IPS DF 6.9 (cell line): ENCODE measurements at regions not wholly inside any gene's neighbourhood (a gene's known extent, or its start where the extent isn't known, plus 50 kb on each side); places are given as distances from the start of the nearest gene placed in this dataset.

Source experiments
- DNase-seq: peaks from one replicate; pipeline ENCODE4 v3.0.0-alpha.2; 2013; ENCODE audit warnings: low read depth, low spot score
- H3K27ac ChIP-seq: one replicate; pipeline ENCODE4 v1.5.1; 2013; ENCODE audit warnings: low read length, control low read depth
- H3K27me3 ChIP-seq: 2 replicates; pipeline ENCODE4 v1.6.1; 2013; ENCODE audit warnings: mild to moderate bottlenecking, low read length; ENCODE audit not compliant: control insufficient read depth, insufficient read depth
- H3K36me3 ChIP-seq: 2 replicates; pipeline ENCODE4 v1.6.1; 2013; ENCODE audit warnings: low read length; ENCODE audit not compliant: control insufficient read depth, insufficient read depth
- H3K4me1 ChIP-seq: 2 replicates; pipeline ENCODE4 v1.6.1; 2013; ENCODE audit warnings: low read length; ENCODE audit not compliant: control insufficient read depth, insufficient read depth
- H3K4me3 ChIP-seq: 2 replicates; pipeline ENCODE4 v1.5.1; 2013; ENCODE audit warnings: mild to moderate bottlenecking, low read length
- H3K9me3 ChIP-seq: 2 replicates; pipeline ENCODE4 v1.6.1; 2013; ENCODE audit warnings: low read length, inconsistent platforms; ENCODE audit not compliant: control insufficient read depth, insufficient read depth
- WGBS: extraction: QIAGEN DNeasy Blood & Tissue Kit; methylation state at CpG from one replicate; pipeline ENCODE4 v1.1.7; 2013; ENCODE audit warnings: mixed read lengths, missing lambda C conversion rate; ENCODE audit not compliant: insufficient read length, insufficient coverage; 5-methylcytosine and 5-hydroxymethylcytosine counted together

DNA sequence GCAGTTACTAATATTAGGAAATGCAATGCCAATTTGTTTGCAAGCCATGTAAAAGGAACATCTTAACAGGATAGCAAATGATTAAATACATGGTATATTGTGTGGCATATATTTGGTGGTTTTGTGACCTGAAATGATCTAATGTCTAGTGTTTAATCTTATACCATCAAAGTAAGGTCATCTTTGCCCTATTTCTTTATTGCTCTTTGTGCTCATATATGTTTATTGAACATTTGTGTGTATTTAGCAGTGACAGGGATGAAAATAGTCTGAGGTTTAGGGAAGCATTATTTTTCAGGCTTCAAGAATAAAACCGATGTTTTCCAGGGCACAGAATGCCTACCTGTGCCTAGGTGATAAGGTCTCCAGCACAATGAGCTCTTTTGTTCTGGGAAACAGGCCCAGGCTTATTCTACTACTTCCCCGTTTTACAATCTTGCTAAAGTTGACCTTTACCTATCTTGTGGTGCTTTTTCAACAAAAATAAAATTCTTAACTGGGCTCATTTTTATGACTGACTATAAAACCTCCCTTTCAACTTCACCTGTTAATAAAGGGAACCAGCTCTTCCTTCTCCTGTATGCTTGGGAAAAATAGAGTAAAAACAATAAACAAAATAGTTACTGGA, 105.6 kb upstream of the ANKH start:
- Histone ChIP-seq H3K4me3 (no peak overlapping the region), H3K4me1 (no peaks in the 10 kb centered on the region), H3K27ac (no peak overlapping the region), H3K27me3 (no peaks in the 10 kb centered on the region), H3K9me3 (no peaks in the 10 kb centered on the region), H3K36me3 (no peaks in the 10 kb centered on the region)
- DNase-seq: no peak
- no CpG with 5 or more reads among the region's 2 CpGs for WGBS

DNA sequence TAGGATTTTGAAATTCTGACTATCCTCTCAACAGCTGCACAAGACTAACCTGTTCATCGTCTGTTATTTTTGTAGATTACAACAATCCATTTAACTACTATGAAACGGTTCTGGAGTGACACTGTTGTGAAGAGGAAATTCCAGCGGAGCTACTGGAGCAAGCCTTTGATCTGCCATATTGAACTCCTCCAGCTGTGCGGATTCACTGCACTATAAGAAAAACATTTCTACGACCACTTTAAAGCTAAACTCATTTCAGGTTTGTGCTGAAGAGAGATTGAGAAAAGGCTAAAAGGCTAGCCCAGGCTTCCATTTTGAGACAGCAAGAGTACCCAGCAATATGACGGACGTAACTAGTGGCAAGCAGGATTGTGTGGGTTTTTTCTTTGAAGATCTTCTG, 104.9 kb upstream of the ANKH start:
- H3K27me3 ChIP-seq: no peaks in the 10 kb centered on the region
- H3K4me3 ChIP-seq: no peak overlapping the region
- H3K9me3 ChIP-seq: no peaks in the 10 kb centered on the region
- H3K4me1 ChIP-seq: no peaks in the 10 kb centered on the region
- WGBS: no CpG with 5 or more reads among the region's 7 CpGs
- no peak for DNase-seq
- H3K36me3 ChIP-seq: no peaks in the 10 kb centered on the region
- H3K27ac ChIP-seq: no peak overlapping the region

GRCh38 chr5:14971873-14972272, 100.3 kb upstream of the ANKH start:
- no CpG with 5 or more reads among the region's 3 CpGs for WGBS
- DNase-seq: no peak

DNA sequence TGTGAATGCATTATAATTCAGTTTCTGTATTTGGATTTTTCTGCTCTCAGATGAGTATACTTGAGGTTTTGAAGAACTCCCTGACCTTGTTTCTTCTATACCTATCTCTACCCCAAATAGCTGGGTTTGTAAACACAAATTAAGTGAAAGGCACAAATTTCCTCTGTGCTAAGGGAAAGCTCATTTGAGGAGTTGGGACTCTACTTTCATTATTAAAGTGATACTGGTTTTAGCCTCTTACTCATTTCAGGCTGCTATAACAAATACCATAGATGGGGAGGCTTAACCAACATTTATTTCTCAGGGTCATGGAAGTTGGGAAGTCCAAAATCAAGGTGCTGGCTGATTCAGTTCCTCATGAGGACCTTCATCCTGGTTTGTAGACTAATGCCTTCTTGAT, 97.2 kb upstream of the ANKH start:
- H3K36me3 ChIP-seq: no peaks in the 10 kb centered on the region
- no peaks in the 10 kb centered on the region for H3K9me3 ChIP-seq
- no peaks in the 10 kb centered on the region for H3K27me3 ChIP-seq
- no peak for DNase-seq
- H3K4me1 ChIP-seq: no peaks in the 10 kb centered on the region
- no peak overlapping the region for H3K27ac ChIP-seq
- no peak overlapping the region for H3K4me3 ChIP-seq

More at GRCh38 chr5:14971873-14972272, 100.3 kb upstream of the ANKH start:
- H3K4me3 ChIP-seq: no peak overlapping the region
- H3K9me3 ChIP-seq: no peaks in the 10 kb centered on the region
- H3K36me3 ChIP-seq: no peaks in the 10 kb centered on the region
- H3K4me1 ChIP-seq: no peaks in the 10 kb centered on the region
- H3K27me3 ChIP-seq: no peaks in the 10 kb centered on the region
- no peak overlapping the region for H3K27ac ChIP-seq

- Histone ChIP-seq H3K9me3 (no peaks in the 10 kb centered on the region), H3K36me3 (no peaks in the 10 kb centered on the region), H3K27ac (no peak overlapping the region), H3K4me1 (no peaks in the 10 kb centered on the region), H3K27me3 (no peaks in the 10 kb centered on the region), H3K4me3 (no peak overlapping the region)
- no peak for DNase-seq
- WGBS: no CpG with 5 or more reads among the region's 6 CpGs
These were observed 95.6 kb upstream of the ANKH start for GRCh38 chr5:14967166-14967565.

DNA sequence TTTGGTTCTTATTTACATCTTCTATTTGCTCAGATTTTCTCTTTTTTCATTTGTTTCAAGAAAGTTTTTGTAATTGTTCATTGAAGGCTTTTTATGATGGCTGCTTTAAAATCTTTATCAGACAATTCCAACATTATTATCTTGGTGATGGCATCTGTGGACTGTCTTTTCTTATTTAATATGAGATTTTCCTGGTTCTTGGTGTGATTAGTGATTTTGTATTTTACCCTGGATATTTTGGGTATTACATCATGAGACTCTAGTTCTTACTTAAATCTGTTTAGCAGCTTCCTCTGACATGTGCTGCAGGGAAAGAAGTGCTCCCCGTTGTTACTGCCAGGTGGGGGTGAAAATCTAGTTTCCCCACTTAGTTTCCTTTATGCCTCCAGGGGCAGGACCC, 94.2 kb upstream of the ANKH start:
- Histone ChIP-seq H3K27ac (no peak overlapping the region), H3K9me3 (no peaks in the 10 kb centered on the region), H3K36me3 (no peaks in the 10 kb centered on the region), H3K27me3 (no peaks in the 10 kb centered on the region), H3K4me1 (no peaks in the 10 kb centered on the region), H3K4me3 (no peak overlapping the region)
- no peak for DNase-seq
- WGBS: no CpG with 5 or more reads among the region's 1 CpG

GRCh38 chr5:14962604-14963003, 91.0 kb upstream of the ANKH start:
- Histone ChIP-seq H3K27ac (no peak overlapping the region), H3K27me3 (no peaks in the 10 kb centered on the region), H3K4me1 (no peaks in the 10 kb centered on the region), H3K36me3 (no peaks in the 10 kb centered on the region), H3K9me3 (no peaks in the 10 kb centered on the region), H3K4me3 (no peak overlapping the region)
- no CpG with 5 or more reads among the region's 2 CpGs for WGBS
- DNase-seq: no peak

DNA sequence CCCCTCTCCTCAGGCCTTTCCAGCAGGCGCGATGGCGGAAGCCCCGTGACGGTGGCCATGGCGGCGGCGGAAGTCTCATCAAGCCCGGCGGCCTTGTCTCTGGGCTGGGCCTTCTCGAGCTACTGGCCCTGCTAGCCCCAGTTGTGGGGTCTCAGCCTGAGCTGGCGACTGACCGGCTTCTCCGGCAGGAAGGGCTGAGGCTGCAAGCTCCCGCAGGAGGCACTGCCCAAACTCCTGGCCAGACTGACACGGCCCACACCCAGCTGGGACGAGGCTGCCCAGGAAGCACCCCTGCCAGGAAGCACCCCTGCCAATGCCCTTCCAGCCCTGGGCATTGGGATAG, 88.5 kb upstream of the ANKH start:
- Histone ChIP-seq H3K27me3 (no peaks in the 10 kb centered on the region), H3K4me3 (no peak overlapping the region), H3K36me3 (no peaks in the 10 kb centered on the region), H3K27ac (no peak overlapping the region), H3K4me1 (peaks cover 5% of the 10 kb centered on the region; the same call in 1 of the 2 replicates), H3K9me3 (no peaks in the 10 kb centered on the region)
- no peak for DNase-seq
- no CpG with 5 or more reads among the region's 17 CpGs for WGBS

GRCh38 chr5:14959399-14960119, 88.0 kb upstream of the ANKH start:
- Histone ChIP-seq H3K4me3 (no peak overlapping the region), H3K9me3 (no peaks in the 10 kb centered on the region), H3K27ac (no peak overlapping the region), H3K36me3 (no peaks in the 10 kb centered on the region), H3K4me1 (peaks cover 5% of the 10 kb centered on the region; the same call in 1 of the 2 replicates), H3K27me3 (no peaks in the 10 kb centered on the region)
- DNase-seq: no peak
- no CpG with 5 or more reads among the region's 12 CpGs for WGBS

GRCh38 chr5:14958188-14958587, 86.6 kb upstream of the ANKH start:
- Histone ChIP-seq H3K9me3 (no peaks in the 10 kb centered on the region), H3K36me3 (no peaks in the 10 kb centered on the region), H3K4me3 (no peak overlapping the region), H3K4me1 (peaks cover 5% of the 10 kb centered on the region; the same call in 1 of the 2 replicates), H3K27me3 (no peaks in the 10 kb centered on the region), H3K27ac (no peak overlapping the region)
- DNase-seq: no peak
- WGBS: no CpG with 5 or more reads among the region's 2 CpGs
